ENCODE measurements at regions not wholly inside any gene's neighbourhood (a gene's known extent, or its start where the extent isn't known, plus 50 kb on each side); places are given as distances from the start of the nearest gene placed in this dataset.

GRCh38 chr1:68378296-68379084 is 71.3 kb downstream of the RPE65 start:
- Histone ChIP-seq H3K36me3 (ENCODE audit: control insufficient read depth in 2 of 2, insufficient read depth in 2 of 2, low read length in 1 of 2) (no peaks in the 10 kb centered on the region), H3K9me3 (ENCODE audit: control insufficient read depth in 2 of 2, insufficient read depth in 1 of 2, low read depth in 1 of 2, low read length in 1 of 2) (peaks cover 0 to 2% of the 10 kb centered on the region in 2 donors), H3K27me3 (ENCODE audit: control insufficient read depth in 1 of 2, insufficient read depth in 2 of 2, low read length in 2 of 2) (no peaks in the 10 kb centered on the region), H3K27ac (ENCODE audit: low read depth in 2 of 2, low read length in 1 of 2) (peak overlapping the region; percentile 42 to 74), H3K4me3 (ENCODE audit: low read depth in 1 of 2, low read length in 2 of 2) (no peak overlapping the region), H3K4me1 (ENCODE audit: control insufficient read depth in 2 of 2, insufficient read depth in 2 of 2, low read length in 1 of 2) (no peaks in the 10 kb centered on the region)
- 42 to 55% methylated on average over 2 of the region's 2 CpGs for WGBS, 2 donors

GRCh38 chr1:68377098-68377497 is 72.7 kb downstream of the RPE65 start:
- Histone ChIP-seq H3K4me3 (ENCODE audit: low read depth in 1 of 2, low read length in 2 of 2) (no peak overlapping the region), H3K4me1 (ENCODE audit: control insufficient read depth in 2 of 2, insufficient read depth in 2 of 2, low read length in 1 of 2) (no peaks in the 10 kb centered on the region), H3K27ac (ENCODE audit: low read depth in 2 of 2, low read length in 1 of 2) (no peak overlapping the region), H3K36me3 (ENCODE audit: control insufficient read depth in 2 of 2, insufficient read depth in 2 of 2, low read length in 1 of 2) (no peaks in the 10 kb centered on the region), H3K27me3 (ENCODE audit: control insufficient read depth in 1 of 2, insufficient read depth in 2 of 2, low read length in 2 of 2) (no peaks in the 10 kb centered on the region), H3K9me3 (ENCODE audit: control insufficient read depth in 2 of 2, insufficient read depth in 1 of 2, low read depth in 1 of 2, low read length in 1 of 2) (peaks cover 2% of the 10 kb centered on the region in 2 donors)
- WGBS, 2 donors = 86 to 93% methylated on average over 3 of the region's 3 CpGs

- Histone ChIP-seq H3K4me3 (ENCODE audit: low read depth in 1 of 2, low read length in 2 of 2) (no peak overlapping the region), H3K27ac (ENCODE audit: low read depth in 2 of 2, low read length in 1 of 2) (no peak overlapping the region), H3K36me3 (ENCODE audit: control insufficient read depth in 2 of 2, insufficient read depth in 2 of 2, low read length in 1 of 2) (no peaks in the 10 kb centered on the region), H3K27me3 (ENCODE audit: control insufficient read depth in 1 of 2, insufficient read depth in 2 of 2, low read length in 2 of 2) (no peaks in the 10 kb centered on the region), H3K4me1 (ENCODE audit: control insufficient read depth in 2 of 2, insufficient read depth in 2 of 2, low read length in 1 of 2) (no peaks in the 10 kb centered on the region), H3K9me3 (ENCODE audit: control insufficient read depth in 2 of 2, insufficient read depth in 1 of 2, low read depth in 1 of 2, low read length in 1 of 2) (peaks cover 2% of the 10 kb centered on the region in 2 donors)
Observed at GRCh38 chr1:68376441-68376840, 73.3 kb downstream of the RPE65 start.

- Histone ChIP-seq H3K9me3 (ENCODE audit: control insufficient read depth in 2 of 2, insufficient read depth in 1 of 2, low read depth in 1 of 2, low read length in 1 of 2) (peaks cover 1 to 2% of the 10 kb centered on the region in 2 donors), H3K4me3 (ENCODE audit: low read depth in 1 of 2, low read length in 2 of 2) (no peak overlapping the region), H3K36me3 (ENCODE audit: control insufficient read depth in 2 of 2, insufficient read depth in 2 of 2, low read length in 1 of 2) (no peaks in the 10 kb centered on the region), H3K27ac (ENCODE audit: low read depth in 2 of 2, low read length in 1 of 2) (no peak overlapping the region), H3K27me3 (ENCODE audit: control insufficient read depth in 1 of 2, insufficient read depth in 2 of 2, low read length in 2 of 2) (no peaks in the 10 kb centered on the region), H3K4me1 (ENCODE audit: control insufficient read depth in 2 of 2, insufficient read depth in 2 of 2, low read length in 1 of 2) (no peaks in the 10 kb centered on the region)
- 17 to 27% methylated on average over 1 of the region's 1 CpG for WGBS, 2 donors
Observed at GRCh38 chr1:68375919-68376318, 73.8 kb downstream of the RPE65 start.

GRCh38 chr1:68373173-68373572 is 76.6 kb downstream of the RPE65 start:
- Histone ChIP-seq H3K9me3 (ENCODE audit: control insufficient read depth in 2 of 2, insufficient read depth in 1 of 2, low read depth in 1 of 2, low read length in 1 of 2) (peaks cover 0 to 2% of the 10 kb centered on the region in 2 donors), H3K36me3 (ENCODE audit: control insufficient read depth in 2 of 2, insufficient read depth in 2 of 2, low read length in 1 of 2) (no peaks in the 10 kb centered on the region), H3K4me3 (ENCODE audit: low read depth in 1 of 2, low read length in 2 of 2) (no peak overlapping the region), H3K4me1 (ENCODE audit: control insufficient read depth in 2 of 2, insufficient read depth in 2 of 2, low read length in 1 of 2) (no peaks in the 10 kb centered on the region), H3K27ac (ENCODE audit: low read depth in 2 of 2, low read length in 1 of 2) (no peak overlapping the region), H3K27me3 (ENCODE audit: control insufficient read depth in 1 of 2, insufficient read depth in 2 of 2, low read length in 2 of 2) (no peaks in the 10 kb centered on the region)
- 95 to 98% methylated on average over 18 of the region's 18 CpGs for WGBS, 2 donors

GRCh38 chr1:68372487-68372886 is 77.3 kb downstream of the RPE65 start:
- H3K36me3 ChIP-seq (ENCODE audit: control insufficient read depth in 2 of 2, insufficient read depth in 2 of 2, low read length in 1 of 2) = no peaks in the 10 kb centered on the region
- 89 to 93% methylated on average over 6 of the region's 6 CpGs for WGBS, 2 donors
- H3K4me1 ChIP-seq (ENCODE audit: control insufficient read depth in 2 of 2, insufficient read depth in 2 of 2, low read length in 1 of 2) = no peaks in the 10 kb centered on the region
- H3K27ac ChIP-seq (ENCODE audit: low read depth in 2 of 2, low read length in 1 of 2) = no peak overlapping the region
- H3K27me3 ChIP-seq (ENCODE audit: control insufficient read depth in 1 of 2, insufficient read depth in 2 of 2, low read length in 2 of 2) = no peaks in the 10 kb centered on the region
- no peak overlapping the region for H3K4me3 ChIP-seq (ENCODE audit: low read depth in 1 of 2, low read length in 2 of 2)
- H3K9me3 ChIP-seq (ENCODE audit: control insufficient read depth in 2 of 2, insufficient read depth in 1 of 2, low read depth in 1 of 2, low read length in 1 of 2) = peaks cover 0 to 2% of the 10 kb centered on the region in 2 donors

- Histone ChIP-seq H3K27me3 (ENCODE audit: control insufficient read depth in 1 of 2, insufficient read depth in 2 of 2, low read length in 2 of 2) (no peaks in the 10 kb centered on the region), H3K27ac (ENCODE audit: low read depth in 2 of 2, low read length in 1 of 2) (no peak overlapping the region), H3K36me3 (ENCODE audit: control insufficient read depth in 2 of 2, insufficient read depth in 2 of 2, low read length in 1 of 2) (no peaks in the 10 kb centered on the region), H3K4me1 (ENCODE audit: control insufficient read depth in 2 of 2, insufficient read depth in 2 of 2, low read length in 1 of 2) (no peaks in the 10 kb centered on the region), H3K9me3 (ENCODE audit: control insufficient read depth in 2 of 2, insufficient read depth in 1 of 2, low read depth in 1 of 2, low read length in 1 of 2) (peaks cover 0 to 2% of the 10 kb centered on the region in 2 donors), H3K4me3 (ENCODE audit: low read depth in 1 of 2, low read length in 2 of 2) (no peak overlapping the region)
- WGBS, 2 donors = 18 to 19% methylated on average over 1 of the region's 1 CpG
Observed at GRCh38 chr1:68370101-68370915, 79.4 kb downstream of the RPE65 start.

- Histone ChIP-seq H3K4me3 (ENCODE audit: low read depth in 1 of 2, low read length in 2 of 2) (no peak overlapping the region), H3K4me1 (ENCODE audit: control insufficient read depth in 2 of 2, insufficient read depth in 2 of 2, low read length in 1 of 2) (no peaks in the 10 kb centered on the region), H3K9me3 (ENCODE audit: control insufficient read depth in 2 of 2, insufficient read depth in 1 of 2, low read depth in 1 of 2, low read length in 1 of 2) (no peaks in the 10 kb centered on the region), H3K27ac (ENCODE audit: low read depth in 2 of 2, low read length in 1 of 2) (no peak overlapping the region), H3K27me3 (ENCODE audit: control insufficient read depth in 1 of 2, insufficient read depth in 2 of 2, low read length in 2 of 2) (no peaks in the 10 kb centered on the region), H3K36me3 (ENCODE audit: control insufficient read depth in 2 of 2, insufficient read depth in 2 of 2, low read length in 1 of 2) (no peaks in the 10 kb centered on the region)
- 90 to 93% methylated on average over 5 of the region's 5 CpGs for WGBS, 2 donors
Observed at GRCh38 chr1:68366572-68366971, 83.2 kb downstream of the RPE65 start.

GRCh38 chr1:68365709-68366382 is 83.9 kb downstream of the RPE65 start:
- no peaks in the 10 kb centered on the region for H3K27me3 ChIP-seq (ENCODE audit: control insufficient read depth in 1 of 2, insufficient read depth in 2 of 2, low read length in 2 of 2)
- no peak overlapping the region for H3K27ac ChIP-seq (ENCODE audit: low read depth in 2 of 2, low read length in 1 of 2)
- WGBS, 2 donors = 97 to 100% methylated on average over 1 of the region's 1 CpG
- H3K9me3 ChIP-seq (ENCODE audit: control insufficient read depth in 2 of 2, insufficient read depth in 1 of 2, low read depth in 1 of 2, low read length in 1 of 2) = no peaks in the 10 kb centered on the region
- H3K4me1 ChIP-seq (ENCODE audit: control insufficient read depth in 2 of 2, insufficient read depth in 2 of 2, low read length in 1 of 2) = no peaks in the 10 kb centered on the region
- no peak overlapping the region for H3K4me3 ChIP-seq (ENCODE audit: low read depth in 1 of 2, low read length in 2 of 2)
- no peaks in the 10 kb centered on the region for H3K36me3 ChIP-seq (ENCODE audit: control insufficient read depth in 2 of 2, insufficient read depth in 2 of 2, low read length in 1 of 2)
